Liver (tissue), 8 donors: ENCODE measurements at regions not wholly inside any gene's neighbourhood (a gene's known extent, or its start where the extent isn't known, plus 50 kb on each side); places are given as distances from the start of the nearest gene placed in this dataset.

Experiments
- DNase-seq: peaks from one replicate; pipeline ENCODE4 v3.0.0-alpha.2; 2017; ENCODE audit warnings: low spot score
- H3K27ac ChIP-seq, 2 donors: one replicate each; pipeline ENCODE4 v1.7.0; 2013; ENCODE audit warnings: inconsistent platforms in 2 of 2, low read length in 2 of 2, control low read depth in 1 of 2, low read depth in 1 of 2, mild to moderate bottlenecking in 1 of 2
- H3K27me3 ChIP-seq, 4 donors: one replicate each; pipeline versions ENCODE4 v1.6.1 to v1.7.0; 2013; ENCODE audit warnings: low read length in 3 of 4, inconsistent platforms in 1 of 4, mild to moderate bottlenecking in 1 of 4, moderate library complexity in 1 of 4; ENCODE audit not compliant: control insufficient read depth in 4 of 4, insufficient read depth in 4 of 4
- H3K36me3 ChIP-seq, 4 donors: one replicate each; pipeline versions ENCODE4 v1.6.1 to v1.7.0; 2013; ENCODE audit warnings: low read length in 3 of 4, mild to moderate bottlenecking in 3 of 4, low read depth in 1 of 4, moderate library complexity in 1 of 4; ENCODE audit not compliant: control insufficient read depth in 4 of 4, insufficient read depth in 3 of 4
- H3K4me1 ChIP-seq, 4 donors: one replicate each; pipeline versions ENCODE4 v1.6.1 to v1.7.0; 2013; ENCODE audit warnings: low read length in 3 of 4, mild to moderate bottlenecking in 3 of 4, moderate library complexity in 1 of 4; ENCODE audit not compliant: control insufficient read depth in 4 of 4, insufficient read depth in 4 of 4
- H3K4me3 ChIP-seq, 3 donors: one replicate each; pipeline versions ENCODE4 v1.6.1 to v1.7.0; 2013; ENCODE audit warnings: low read length in 3 of 3, control low read depth in 1 of 3, low read depth in 1 of 3, mild to moderate bottlenecking in 1 of 3
- H3K9ac ChIP-seq, 2 donors: one replicate each; pipeline ENCODE4 v1.7.0; 2013; ENCODE audit warnings: low read length in 2 of 2, mild to moderate bottlenecking in 2 of 2, moderate library complexity in 2 of 2, control low read depth in 1 of 2, low read depth in 1 of 2
- H3K9me3 ChIP-seq, 4 donors: one replicate each; pipeline versions ENCODE4 v1.6.1 to v1.7.0; 2013; ENCODE audit warnings: low read length in 3 of 4; ENCODE audit not compliant: control insufficient read depth in 4 of 4
- ATF3 ChIP-seq: IDR thresholded peaks from 2 replicates; pipeline ENCODE4 v1.6.1; 2016; ENCODE audit warnings: antibody characterized with exemption
- CTCF ChIP-seq: fragments of 150-350 bp; IDR thresholded peaks from 2 replicates; pipeline ENCODE4 v1.5.1; 2017; ENCODE audit warnings: improper control_type of control experiment, low read depth, low read length; ENCODE audit not compliant: missing input control
- EGR1 ChIP-seq, 2 donors: IDR thresholded peaks; 2 replicates each; pipeline ENCODE4 v1.6.1; 2016 to 2018; ENCODE audit warnings: antibody characterized with exemption in 2 of 2, low read depth in 2 of 2
- FOXA1 ChIP-seq: IDR thresholded peaks from 2 replicates; pipeline ENCODE4 v1.6.1; 2016; ENCODE audit warnings: antibody characterized with exemption
- FOXA2 ChIP-seq: IDR thresholded peaks from 2 replicates; pipeline ENCODE4 v1.6.1; 2016; ENCODE audit warnings: antibody characterized with exemption
- GABPA ChIP-seq, 2 donors: IDR thresholded peaks in 1 of 2; conservative IDR thresholded peaks in 1 of 2; 2 replicates each; pipeline ENCODE4 v1.6.1; 2016; ENCODE audit warnings: antibody characterized with exemption in 2 of 2, mild to moderate bottlenecking in 1 of 2, moderate library complexity in 1 of 2
- HNF4A ChIP-seq, 2 donors: conservative IDR thresholded peaks; 2 replicates each; pipeline ENCODE4 v1.6.1; 2016; ENCODE audit warnings: antibody characterized with exemption in 2 of 2, mild to moderate bottlenecking in 2 of 2
- HNF4G ChIP-seq: IDR thresholded peaks from 2 replicates; pipeline ENCODE4 v1.6.1; 2016; ENCODE audit warnings: antibody characterized with exemption
- JUND ChIP-seq, 2 donors: IDR thresholded peaks; 2 replicates each; pipeline ENCODE4 v1.6.1; 2016; ENCODE audit warnings: antibody characterized with exemption in 2 of 2
- MAX ChIP-seq: IDR thresholded peaks from 2 replicates; pipeline ENCODE4 v1.6.1; 2016; ENCODE audit warnings: antibody characterized with exemption
- NR2F2 ChIP-seq: IDR thresholded peaks from 2 replicates; pipeline ENCODE4 v1.6.1; 2016; ENCODE audit warnings: antibody characterized with exemption
- RAD21 ChIP-seq, 2 donors: IDR thresholded peaks; 2 replicates each; pipeline ENCODE4 v1.6.1; 2016; ENCODE audit warnings: antibody characterized with exemption in 2 of 2, mild to moderate bottlenecking in 2 of 2
- REST ChIP-seq: IDR thresholded peaks from 2 replicates; pipeline ENCODE4 v1.6.1; 2016; ENCODE audit warnings: antibody characterized with exemption, mild to moderate bottlenecking
- RXRA ChIP-seq, 2 donors: IDR thresholded peaks; 2 replicates each; pipeline ENCODE4 v1.6.1; 2017 to 2018; ENCODE audit warnings: antibody characterized with exemption in 2 of 2, mild to moderate bottlenecking in 1 of 2
- SP1 ChIP-seq: IDR thresholded peaks from 2 replicates; pipeline ENCODE4 v1.6.1; 2018; ENCODE audit warnings: antibody characterized with exemption, mild to moderate bottlenecking
- TAF1 ChIP-seq: conservative IDR thresholded peaks from 2 replicates; pipeline ENCODE4 v1.6.1; 2016; ENCODE audit warnings: antibody characterized with exemption, mild to moderate bottlenecking
- YY1 ChIP-seq: IDR thresholded peaks from 2 replicates; pipeline ENCODE4 v1.6.1; 2016; ENCODE audit warnings: antibody characterized with exemption, mild to moderate bottlenecking
- ZBTB33 ChIP-seq: IDR thresholded peaks from 2 replicates; pipeline ENCODE4 v1.6.1; 2016; ENCODE audit warnings: antibody characterized with exemption
- WGBS: extraction: QIAGEN DNeasy Blood & Tissue Kit; methylation state at CpG from one replicate; pipeline ENCODE4 v1.1.7; 2013; 5-methylcytosine and 5-hydroxymethylcytosine counted together
- donor health status: healthy.
- donor health status: healthy.
- donor health status: healthy.
- donor health status: healthy.
- donor health status: healthy.

- TF ChIP-seq RXRA (IDR thresholded peaks at IDR 0.05) (no peak), ATF3 (no peak), JUND (IDR thresholded peaks at IDR 0.05) (no peak)
Observed at GRCh38 chr12:77118696-77119095, 53.3 kb upstream of the E2F7 start.

GRCh38 chr12:77116277-77116676 lies 50.9 kb upstream of the E2F7 start:
- no peak for DNase-seq
- TF ChIP-seq JUND (IDR thresholded peaks at IDR 0.05) = no peak
- TF ChIP-seq FOXA2 = no peak
- no peak for TF ChIP-seq ZBTB33
- no peak for TF ChIP-seq ATF3
- TF ChIP-seq HNF4A (conservative IDR thresholded peaks at IDR 0.05) = no peak
- no peak for TF ChIP-seq REST
- TF ChIP-seq SP1 = no peak
- no peak for TF ChIP-seq FOXA1
- no peak for TF ChIP-seq NR2F2
- no peak for TF ChIP-seq GABPA (IDR thresholded peaks at IDR 0.05 in 1 of 2, conservative IDR thresholded peaks at IDR 0.05 in 1 of 2)
- TF ChIP-seq HNF4G = no peak
- no peak for TF ChIP-seq RAD21 (IDR thresholded peaks at IDR 0.05)
- no peak for TF ChIP-seq RXRA (IDR thresholded peaks at IDR 0.05)
- no peak for TF ChIP-seq MAX
- no peak for TF ChIP-seq EGR1 (IDR thresholded peaks at IDR 0.05; ENCODE audit: low read depth in 2 of 2)
- no peak for TF ChIP-seq CTCF
- TF ChIP-seq TAF1 = no peak
- no peak for TF ChIP-seq YY1
- 65% methylated on average over 2 of the region's 2 CpGs for WGBS

More at GRCh38 chr12:77118696-77119095, 53.3 kb upstream of the E2F7 start:
- Histone ChIP-seq H3K27ac (no peak overlapping the region), H3K4me3 (no peak overlapping the region), H3K36me3 (no peaks in the 10 kb centered on the region), H3K9ac (no peak overlapping the region), H3K4me1 (no peaks in the 10 kb centered on the region), H3K27me3 (peaks cover 0 to 2% (median 0%) of the 10 kb centered on the region in 4 donors), H3K9me3 (no peaks in the 10 kb centered on the region)
- no peak for DNase-seq
- 59% methylated on average over 2 of the region's 2 CpGs for WGBS

More at GRCh38 chr12:77116277-77116676, 50.9 kb upstream of the E2F7 start:
- Histone ChIP-seq H3K9ac (no peak overlapping the region), H3K4me3 (no peak overlapping the region), H3K27me3 (peaks cover 0 to 2% (median 0%) of the 10 kb centered on the region in 4 donors), H3K36me3 (no peaks in the 10 kb centered on the region), H3K27ac (no peak overlapping the region), H3K4me1 (no peaks in the 10 kb centered on the region), H3K9me3 (no peaks in the 10 kb centered on the region)
